Stimulated activated CD4-positive, alpha-beta T cell treated with anti-CD3 and anti-CD28 coated beads, Interleukin-1b, Interleukin-23, amount 100 ng/mL, for 48 hours (primary cell): ENCODE measurements at regions not wholly inside any gene's neighbourhood (a gene's known extent, or its start where the extent isn't known, plus 50 kb on each side); places are given as distances from the start of the nearest gene placed in this dataset.
"Not testable (repeated sequence)": the region's sequence is repeated elsewhere in the genome, so short reads cannot be mapped to it uniquely, and the experiment has no call there.

Source experiments
- DNase-seq: peaks from one replicate; pipeline ENCODE4 v3.0.0-alpha.2; 2020

DNA sequence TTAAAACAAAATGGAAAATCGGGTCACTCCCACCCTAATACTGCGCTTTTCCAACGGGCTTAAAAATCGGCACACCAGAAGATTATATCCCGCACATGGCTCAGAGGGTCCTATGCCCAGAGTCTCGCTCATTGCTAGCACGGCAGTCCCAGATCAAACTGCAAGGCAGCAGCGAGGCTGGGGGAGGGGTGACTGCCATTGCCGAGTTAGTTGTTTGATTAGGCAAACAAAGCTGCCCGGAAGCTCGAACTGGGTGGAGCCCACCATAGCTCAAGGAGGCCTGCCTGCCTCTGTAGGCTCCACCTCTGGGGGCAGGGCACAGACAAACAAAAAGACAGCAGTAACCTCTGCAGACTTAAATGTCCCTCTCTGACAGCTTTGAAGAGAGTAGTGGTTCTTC lies 100.7 kb upstream of the KLHL1 start:
- DNase-seq, result not testable (repeated sequence)

DNA sequence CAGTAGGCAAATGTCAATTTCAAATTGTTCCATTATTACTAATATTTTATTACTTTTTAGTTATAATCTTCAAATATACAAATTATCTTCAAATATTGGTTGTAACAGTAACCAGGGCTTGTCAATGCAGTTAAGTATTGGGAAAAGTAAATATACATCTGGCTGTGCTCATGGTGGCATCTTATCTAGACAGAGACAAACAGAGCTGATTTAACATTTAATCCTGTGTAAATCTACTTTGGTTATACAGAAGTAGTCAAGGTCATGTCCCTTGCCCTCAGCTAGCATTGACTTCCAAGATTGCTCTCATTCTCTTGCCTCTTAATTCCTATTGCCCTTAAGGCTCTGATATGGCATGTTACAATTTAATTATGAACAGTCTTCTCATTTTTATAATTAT lies 98.4 kb upstream of the KLHL1 start:
- DNase-seq, result no peak

DNA sequence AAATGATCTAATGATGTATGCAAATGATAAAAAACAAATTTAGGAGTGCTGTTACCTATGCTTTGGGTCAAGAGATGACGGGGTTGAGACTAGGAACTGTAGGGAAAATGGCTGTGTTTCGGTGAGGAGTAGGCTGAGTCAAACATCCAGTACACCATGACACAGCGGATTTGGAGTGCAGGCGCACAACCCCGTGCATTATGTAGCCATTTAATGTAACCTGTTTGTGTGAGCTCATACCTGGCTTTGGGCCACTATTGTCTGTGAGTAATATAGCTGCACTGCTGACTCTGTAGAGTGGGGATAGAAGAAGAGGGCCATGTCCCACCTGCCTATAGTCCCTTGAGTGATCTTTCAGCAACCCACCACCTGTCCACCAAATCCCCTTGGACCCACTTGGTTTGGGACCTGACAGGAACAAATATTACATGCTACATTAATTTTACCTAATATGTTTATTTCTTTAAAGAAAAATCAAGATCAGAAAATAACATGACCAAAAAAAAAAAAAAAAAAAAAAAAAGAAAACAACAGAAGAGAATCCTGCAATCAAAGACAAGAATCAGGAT lies 95.5 kb upstream of the KLHL1 start:
- no peak for DNase-seq

DNA sequence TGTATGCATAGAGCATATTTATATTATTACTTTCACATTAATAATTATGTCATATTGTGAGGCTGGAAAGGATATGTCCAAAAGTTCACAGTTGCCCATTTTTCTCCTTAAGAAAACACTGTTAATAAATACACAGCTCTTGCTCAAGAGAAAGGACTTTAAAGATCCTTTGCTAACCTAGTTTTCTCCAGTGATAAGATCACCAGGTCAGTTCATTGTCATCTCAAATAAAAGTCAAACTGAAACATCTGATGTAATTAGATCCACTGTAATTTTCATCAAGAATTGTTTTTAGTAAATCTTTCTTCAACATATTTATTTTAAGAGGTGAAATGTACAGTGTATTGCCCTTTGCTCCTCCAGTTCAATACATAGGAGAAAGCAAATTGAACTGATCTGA lies 82.8 kb upstream of the KLHL1 start:
- DNase-seq, result no peak

- DNase-seq, result no peak
Observed at GRCh38 chr13:70189981-70190380, 81.7 kb upstream of the KLHL1 start.

- DNase-seq, result no peak
Observed at GRCh38 chr13:70188567-70188966, 80.3 kb upstream of the KLHL1 start.

GRCh38 chr13:70183041-70183440 lies 74.8 kb upstream of the KLHL1 start:
- no peak for DNase-seq
